ENCODE measurements at regions not wholly inside any gene's neighbourhood (a gene's known extent, or its start where the extent isn't known, plus 50 kb on each side); places are given as distances from the start of the nearest gene placed in this dataset.
"Not testable (repeated sequence)": the region's sequence is repeated elsewhere in the genome, so short reads cannot be mapped to it uniquely, and the experiment has no call there.

- H3K4me1 ChIP-seq (ENCODE audit: control insufficient read depth in 2 of 2, insufficient read depth in 2 of 2, low read length in 2 of 2); H3K36me3 Mint-ChIP-seq; POLR2A ChIA-PET; H3K27ac ChIP-seq (ENCODE audit: low read depth, low read length); H3K27me3 ChIP-seq (ENCODE audit: control insufficient read depth in 2 of 2, insufficient read depth in 2 of 2, low read length in 2 of 2); CTCF ChIA-PET; H3K9me3 Mint-ChIP-seq; H3K27me3 Mint-ChIP-seq; H3K9me3 ChIP-seq (ENCODE audit: control insufficient read depth in 2 of 3, low read length in 3 of 3); H3K36me3 ChIP-seq (ENCODE audit: control insufficient read depth in 2 of 3, insufficient read depth in 3 of 3, low read length in 3 of 3); H3K4me3 ChIP-seq (ENCODE audit: low read length); intact Hi-C loops (cut with micrococcal nuclease): not testable (repeated sequence)
- ATAC-seq (peak; percentile 86), DNase-seq (peak in 7 of 9 donors; percentile 21 to 47 (median 36))
- peaks cover 5 to 15% (median 10%) of the 10 kb centered on the region in 7 donors for H3K4me1 Mint-ChIP-seq
- peak overlapping the region in 5 of 9 donors; percentile 33 to 59 (median 48) for H3K27ac Mint-ChIP-seq
- H3K4me3 Mint-ChIP-seq: peak overlapping the region in 4 of 10 donors; percentile 6 to 70 (median 51)
Observed at GRCh38 chr2:111380733-111381439, 260.2 kb downstream of the BCL2L11 start.

- H3K9me3 ChIP-seq (ENCODE audit: control insufficient read depth in 2 of 3, low read length in 3 of 3); CTCF ChIA-PET; H3K36me3 ChIP-seq (ENCODE audit: control insufficient read depth in 2 of 3, insufficient read depth in 3 of 3, low read length in 3 of 3); H3K27me3 ChIP-seq (ENCODE audit: control insufficient read depth in 2 of 2, insufficient read depth in 2 of 2, low read length in 2 of 2); DNase-seq; H3K4me3 ChIP-seq (ENCODE audit: low read length); H3K36me3 Mint-ChIP-seq; intact Hi-C loops (cut with micrococcal nuclease); H3K4me1 ChIP-seq (ENCODE audit: control insufficient read depth in 2 of 2, insufficient read depth in 2 of 2, low read length in 2 of 2); H3K4me3 Mint-ChIP-seq; H3K27ac ChIP-seq (ENCODE audit: low read depth, low read length); ATAC-seq; H3K9me3 Mint-ChIP-seq; H3K27me3 Mint-ChIP-seq; POLR2A ChIA-PET: not testable (repeated sequence)
- peaks cover 5 to 15% (median 10%) of the 10 kb centered on the region in 7 donors for H3K4me1 Mint-ChIP-seq
- H3K27ac Mint-ChIP-seq: peak overlapping the region in 1 of 9 donors; percentile 59
Observed at GRCh38 chr2:111381530-111382306, 261.0 kb downstream of the BCL2L11 start.

GRCh38 chr2:111382507-111382906 lies 261.8 kb downstream of the BCL2L11 start:
- POLR2A ChIA-PET: not testable (repeated sequence)

GRCh38 chr2:111383311-111383710 lies 262.6 kb downstream of the BCL2L11 start:
- H3K9me3 ChIP-seq (ENCODE audit: control insufficient read depth in 2 of 3, low read length in 3 of 3); H3K36me3 ChIP-seq (ENCODE audit: control insufficient read depth in 2 of 3, insufficient read depth in 3 of 3, low read length in 3 of 3); DNase-seq; ATAC-seq; H3K4me3 ChIP-seq (ENCODE audit: low read length); H3K9me3 Mint-ChIP-seq; H3K36me3 Mint-ChIP-seq; H3K4me3 Mint-ChIP-seq; H3K4me1 ChIP-seq (ENCODE audit: control insufficient read depth in 2 of 2, insufficient read depth in 2 of 2, low read length in 2 of 2); H3K27me3 ChIP-seq (ENCODE audit: control insufficient read depth in 2 of 2, insufficient read depth in 2 of 2, low read length in 2 of 2); H3K27ac ChIP-seq (ENCODE audit: low read depth, low read length); CTCF ChIA-PET; intact Hi-C loops (cut with micrococcal nuclease); H3K27me3 Mint-ChIP-seq; H3K27ac Mint-ChIP-seq; POLR2A ChIA-PET: not testable (repeated sequence)
- H3K4me1 Mint-ChIP-seq: peaks cover 5 to 15% (median 10%) of the 10 kb centered on the region in 7 donors

More at GRCh38 chr2:111382507-111382906, 261.8 kb downstream of the BCL2L11 start:
- H3K36me3 ChIP-seq (ENCODE audit: control insufficient read depth in 2 of 3, insufficient read depth in 3 of 3, low read length in 3 of 3); DNase-seq; H3K27me3 Mint-ChIP-seq; H3K4me3 ChIP-seq (ENCODE audit: low read length); ATAC-seq; CTCF ChIA-PET; H3K9me3 Mint-ChIP-seq; H3K4me1 ChIP-seq (ENCODE audit: control insufficient read depth in 2 of 2, insufficient read depth in 2 of 2, low read length in 2 of 2); H3K36me3 Mint-ChIP-seq; H3K27ac ChIP-seq (ENCODE audit: low read depth, low read length); H3K27ac Mint-ChIP-seq; H3K27me3 ChIP-seq (ENCODE audit: control insufficient read depth in 2 of 2, insufficient read depth in 2 of 2, low read length in 2 of 2); H3K4me3 Mint-ChIP-seq; intact Hi-C loops (cut with micrococcal nuclease); H3K9me3 ChIP-seq (ENCODE audit: control insufficient read depth in 2 of 3, low read length in 3 of 3): not testable (repeated sequence)
- H3K4me1 Mint-ChIP-seq: peaks cover 5 to 15% (median 10%) of the 10 kb centered on the region in 7 donors

GRCh38 chr2:111385226-111385957 lies 264.7 kb downstream of the BCL2L11 start:
- H3K4me1 ChIP-seq (ENCODE audit: control insufficient read depth in 2 of 2, insufficient read depth in 2 of 2, low read length in 2 of 2); H3K27me3 ChIP-seq (ENCODE audit: control insufficient read depth in 2 of 2, insufficient read depth in 2 of 2, low read length in 2 of 2); H3K4me3 ChIP-seq (ENCODE audit: low read length); H3K36me3 ChIP-seq (ENCODE audit: control insufficient read depth in 2 of 3, insufficient read depth in 3 of 3, low read length in 3 of 3); H3K27ac Mint-ChIP-seq; ATAC-seq; H3K36me3 Mint-ChIP-seq; DNase-seq; H3K27ac ChIP-seq (ENCODE audit: low read depth, low read length); H3K9me3 Mint-ChIP-seq; intact Hi-C loops (cut with micrococcal nuclease); H3K27me3 Mint-ChIP-seq; CTCF ChIA-PET; POLR2A ChIA-PET; H3K9me3 ChIP-seq (ENCODE audit: control insufficient read depth in 2 of 3, low read length in 3 of 3); H3K4me3 Mint-ChIP-seq: not testable (repeated sequence)
- H3K4me1 Mint-ChIP-seq: peaks cover 5 to 14% (median 10%) of the 10 kb centered on the region in 7 donors

GRCh38 chr2:111390605-111391004 lies 269.9 kb downstream of the BCL2L11 start:
- H3K9me3 Mint-ChIP-seq; H3K36me3 ChIP-seq (ENCODE audit: control insufficient read depth in 2 of 3, insufficient read depth in 3 of 3, low read length in 3 of 3); H3K27ac ChIP-seq (ENCODE audit: low read depth, low read length); intact Hi-C loops (cut with micrococcal nuclease); H3K4me3 ChIP-seq (ENCODE audit: low read length); DNase-seq; POLR2A ChIA-PET; H3K4me1 ChIP-seq (ENCODE audit: control insufficient read depth in 2 of 2, insufficient read depth in 2 of 2, low read length in 2 of 2); H3K4me1 Mint-ChIP-seq; H3K9me3 ChIP-seq (ENCODE audit: control insufficient read depth in 2 of 3, low read length in 3 of 3); CTCF ChIA-PET; H3K36me3 Mint-ChIP-seq; H3K27me3 Mint-ChIP-seq; ATAC-seq; H3K4me3 Mint-ChIP-seq; H3K27me3 ChIP-seq (ENCODE audit: control insufficient read depth in 2 of 2, insufficient read depth in 2 of 2, low read length in 2 of 2); H3K27ac Mint-ChIP-seq: not testable (repeated sequence)
